NCI-H69 (cell line): ENCODE measurements at regions not wholly inside any gene's neighbourhood (a gene's known extent, or its start where the extent isn't known, plus 50 kb on each side); places are given as distances from the start of the nearest gene placed in this dataset.
"Not testable (repeated sequence)": the region's sequence is repeated elsewhere in the genome, so short reads cannot be mapped to it uniquely, and the experiment has no call there.

ENCODE experiments used
- DNase-seq: peaks from one replicate; lab custom pipeline; 2025; lab: John Stamatoyannopoulos, UW

- DNase-seq: no peak
Measured at GRCh38 chr17:5899496-5900195, 170.5 kb upstream of the WSCD1 start.

GRCh38 chr17:5901731-5902130, 168.4 kb upstream of the WSCD1 start:
- DNase-seq: peak; percentile 19

- peak; percentile 72 for DNase-seq
Measured at GRCh38 chr17:5902181-5903140, 167.7 kb upstream of the WSCD1 start.

- peak; percentile 27 for DNase-seq
Measured at GRCh38 chr17:5911919-5912318, 158.3 kb upstream of the WSCD1 start.

GRCh38 chr17:5913032-5913531, 157.1 kb upstream of the WSCD1 start:
- peak; percentile 92 for DNase-seq

- no peak for DNase-seq
Measured at GRCh38 chr17:5913641-5914040, 156.5 kb upstream of the WSCD1 start.

DNA sequence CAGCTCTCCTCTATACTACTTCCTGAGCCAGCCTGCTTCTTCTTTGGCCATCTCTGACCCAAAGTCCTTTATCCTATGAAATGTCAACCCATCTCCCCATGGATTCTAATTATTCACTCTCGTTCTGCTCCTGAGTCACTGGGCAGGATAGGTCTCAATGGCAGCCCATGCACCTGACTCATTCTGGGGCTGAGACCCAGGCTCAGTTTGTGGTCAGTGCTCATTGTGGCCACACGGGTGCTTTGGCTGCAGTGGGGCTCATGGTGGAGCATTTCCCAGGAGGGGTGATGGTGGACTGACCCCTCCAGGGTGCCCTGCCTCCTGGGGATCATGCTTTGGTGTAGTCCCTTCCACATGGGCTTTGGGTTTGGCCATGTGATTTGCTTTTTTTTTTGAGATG, 154.8 kb upstream of the WSCD1 start:
- no peak for DNase-seq

GRCh38 chr17:5919089-5919488, 151.1 kb upstream of the WSCD1 start:
- DNase-seq: no peak

DNA sequence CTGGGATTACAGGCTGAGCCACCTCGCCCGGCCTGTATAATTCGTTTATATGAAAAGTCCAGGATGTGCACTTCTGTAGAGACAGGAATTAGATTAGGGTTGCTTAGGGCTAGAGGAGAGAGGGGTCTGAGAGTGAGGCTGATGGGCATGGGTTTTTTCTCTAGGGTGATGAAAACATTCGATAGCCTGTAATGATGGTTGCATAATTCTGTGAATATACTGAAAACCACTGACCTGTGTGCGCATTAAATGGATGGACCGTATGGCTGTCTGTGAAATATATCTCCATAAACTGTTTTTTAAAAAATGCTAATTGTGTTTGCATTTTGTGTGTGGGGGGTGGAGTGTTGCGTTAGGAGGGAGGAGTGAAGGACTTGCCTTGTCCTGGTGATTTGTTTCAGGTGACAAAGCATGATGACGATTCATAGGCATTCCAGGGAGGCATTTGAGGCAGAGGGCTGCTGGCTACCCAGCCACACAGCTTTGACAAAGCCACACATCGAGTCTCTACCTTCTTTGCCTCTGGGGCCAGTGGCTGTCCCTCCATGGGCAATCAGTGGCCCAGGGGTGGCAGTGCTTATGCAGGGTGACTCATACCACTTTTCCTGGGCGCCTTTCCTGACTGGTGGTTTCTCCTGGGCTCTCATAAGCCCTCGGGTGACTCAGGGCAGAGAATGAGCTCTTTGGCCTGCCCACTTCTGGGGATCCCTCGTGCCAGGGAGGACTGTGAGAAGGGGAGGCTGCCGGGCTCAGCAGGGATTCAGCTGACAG, 148.5 kb upstream of the WSCD1 start:
- DNase-seq: peak; percentile 20

DNA sequence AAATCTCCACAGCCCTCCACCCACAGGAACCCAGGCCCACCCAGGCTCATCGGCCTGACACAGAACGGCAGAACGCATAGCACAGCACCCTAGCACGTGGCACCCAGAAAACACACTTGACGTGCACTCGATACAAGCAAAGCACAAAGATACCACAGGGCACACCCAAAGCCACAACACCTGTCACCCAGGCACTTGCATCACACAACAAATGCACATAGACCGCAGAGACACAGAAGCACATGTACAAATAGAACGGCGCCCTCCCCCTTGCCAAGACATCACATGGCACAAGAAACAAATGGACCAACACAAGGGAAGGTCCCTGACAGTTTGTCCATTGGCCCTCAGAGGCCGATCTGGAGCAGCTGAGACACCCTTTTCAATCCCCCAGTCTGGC, 147.7 kb upstream of the WSCD1 start:
- DNase-seq: no peak

GRCh38 chr17:5929721-5930120, 140.5 kb upstream of the WSCD1 start:
- DNase-seq: no peak

GRCh38 chr17:5930555-5930954, 139.6 kb upstream of the WSCD1 start:
- DNase-seq: not testable (repeated sequence)

DNA sequence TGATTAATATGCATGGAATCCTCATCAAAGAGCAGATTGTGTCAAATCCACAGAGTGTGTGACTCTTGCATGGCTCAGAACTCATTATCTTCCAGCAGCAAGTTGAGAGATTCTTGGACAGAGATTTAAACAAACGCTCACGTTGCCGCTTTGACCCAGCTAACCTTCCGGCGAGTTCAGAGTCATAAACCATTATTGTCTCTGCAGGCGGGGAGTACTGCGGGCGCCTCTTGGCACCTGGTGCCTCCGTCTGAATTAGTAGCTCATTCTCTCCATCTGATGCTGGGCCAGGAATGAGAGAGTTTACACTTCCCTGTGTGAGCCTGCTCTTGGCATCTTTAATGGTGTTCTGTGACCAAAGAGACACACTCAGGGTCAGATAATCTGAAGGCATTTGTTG, 138.6 kb upstream of the WSCD1 start:
- peak; percentile 85 for DNase-seq

DNA sequence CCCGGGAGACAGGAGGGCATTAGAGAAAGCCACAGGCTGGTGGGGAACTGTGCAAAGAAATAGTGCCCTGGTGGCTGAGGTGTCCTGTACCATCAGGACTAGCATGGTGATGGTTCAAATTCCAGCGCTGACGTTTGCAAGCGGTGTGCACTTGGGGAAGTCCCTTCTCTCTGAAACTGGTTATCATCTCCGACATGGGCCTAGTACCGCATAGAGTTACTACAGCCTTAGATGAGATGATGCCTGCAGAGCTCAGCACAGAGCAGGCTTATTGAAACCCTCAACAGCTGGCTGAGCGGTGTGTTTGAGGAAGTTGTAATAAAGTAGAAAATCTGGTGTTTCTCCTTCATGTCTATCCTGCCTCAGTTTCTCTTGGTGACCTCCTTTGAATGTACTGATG, 136.7 kb upstream of the WSCD1 start:
- DNase-seq: no peak

- DNase-seq: no peak
Measured at GRCh38 chr17:5941258-5941657, 128.9 kb upstream of the WSCD1 start.

- DNase-seq: no peak
Measured at GRCh38 chr17:5942687-5943086, 127.5 kb upstream of the WSCD1 start.

DNA sequence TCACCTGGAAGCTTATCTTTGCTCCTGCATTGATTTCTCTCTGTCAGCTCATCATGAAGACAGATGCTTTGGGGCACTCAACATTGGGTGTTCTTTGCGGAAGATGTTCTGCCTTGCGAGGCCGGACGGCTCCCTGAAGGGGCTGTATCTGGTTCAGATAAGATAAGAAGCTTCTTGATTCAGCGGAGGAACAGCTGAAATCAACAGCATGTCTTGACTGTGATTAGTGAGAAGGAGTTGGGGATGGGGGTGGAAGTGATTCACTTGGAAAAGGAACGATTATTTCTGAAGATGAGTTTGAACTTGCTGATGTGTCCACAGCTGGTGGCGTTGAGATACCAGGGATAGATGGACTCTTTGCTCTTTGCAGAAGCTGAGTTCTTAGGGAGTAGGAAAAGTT, 126.9 kb upstream of the WSCD1 start:
- no peak for DNase-seq

GRCh38 chr17:5943982-5944381, 126.2 kb upstream of the WSCD1 start:
- DNase-seq: peak; percentile 70

GRCh38 chr17:5947701-5948180, 122.4 kb upstream of the WSCD1 start:
- DNase-seq: no peak

GRCh38 chr17:5948811-5949210, 121.4 kb upstream of the WSCD1 start:
- no peak for DNase-seq

GRCh38 chr17:5950878-5951277, 119.3 kb upstream of the WSCD1 start:
- DNase-seq: peak; percentile 84

DNA sequence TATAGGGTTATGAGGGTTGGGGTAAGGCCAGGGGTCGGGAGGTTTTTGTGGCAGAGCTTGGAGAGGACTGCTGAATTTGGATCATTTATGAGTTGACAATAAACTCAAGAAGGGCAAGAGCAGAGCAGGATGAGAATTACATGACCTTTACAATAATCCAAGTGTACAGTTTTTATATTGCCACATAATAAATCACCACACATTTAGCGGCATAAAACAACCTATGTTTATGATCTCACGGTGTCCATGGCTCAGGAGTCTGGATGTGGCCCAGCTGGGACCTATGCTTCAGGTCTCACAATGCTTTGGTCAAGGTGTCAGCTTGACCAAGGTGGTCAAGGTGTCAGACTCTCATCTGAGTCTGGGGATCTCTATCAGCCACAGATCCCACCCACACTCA, 118.3 kb upstream of the WSCD1 start:
- no peak for DNase-seq
